ENCODE measurements at regions not wholly inside any gene's neighbourhood (a gene's known extent, or its start where the extent isn't known, plus 50 kb on each side); places are given as distances from the start of the nearest gene placed in this dataset.

GRCh38 chr11:19603771-19604170 is 108.9 kb upstream of the NAV2 start:
- no peak for TF ChIP-seq CTCF (IDR thresholded peaks at IDR 0.05; ENCODE audit: poor library complexity, severe bottlenecking)
- TF ChIP-seq EZH2 (IDR thresholded peaks at IDR 0.05; ENCODE audit: borderline replicate concordance, insufficient read depth, low read length, poor library complexity, severe bottlenecking), result no peak

Measured in neural cell (in vitro differentiated cells).